HEK293 (cell line): ENCODE measurements at regions not wholly inside any gene's neighbourhood (a gene's known extent, or its start where the extent isn't known, plus 50 kb on each side); places are given as distances from the start of the nearest gene placed in this dataset.

Source experiments
- CTCF ChIP-seq: fragments of 450-650 bp; formaldehyde crosslinking; IDR thresholded peaks from 2 replicates; pipeline ENCODE4 v1.5.1; 2016; ENCODE audit warnings: missing biosample characterization, missing genetic modification characterization
- KLF16 ChIP-seq: fragments of 450-650 bp; formaldehyde crosslinking; IDR thresholded peaks from 2 replicates; pipeline ENCODE4 v1.5.1; 2017; ENCODE audit warnings: missing biosample characterization, missing genetic modification characterization
- SALL2 ChIP-seq: fragments of 450-650 bp; formaldehyde crosslinking; IDR thresholded peaks from 2 replicates; pipeline ENCODE4 v1.5.0; 2017; ENCODE audit warnings: missing biosample characterization, mild to moderate bottlenecking, missing genetic modification characterization, borderline replicate concordance
- YY1 ChIP-seq: fragments of 450-650 bp; formaldehyde crosslinking; IDR thresholded peaks from 2 replicates; pipeline ENCODE4 v1.5.1; 2018; ENCODE audit warnings: missing biosample characterization, missing genetic modification characterization
- ZBTB49 ChIP-seq: fragments of 450-650 bp; formaldehyde crosslinking; IDR thresholded peaks from 2 replicates; pipeline ENCODE4 v1.5.1; 2016; ENCODE audit warnings: missing biosample characterization, missing genetic modification characterization, low read depth
- ZFP41 ChIP-seq: fragments of 450-650 bp; formaldehyde crosslinking; IDR thresholded peaks from 2 replicates; pipeline ENCODE4 v1.5.1; 2016; ENCODE audit warnings: missing biosample characterization, missing genetic modification characterization, borderline replicate concordance
- ZNF174 ChIP-seq: fragments of 450-650 bp; formaldehyde crosslinking; IDR thresholded peaks from 2 replicates; pipeline ENCODE4 v1.5.0; 2017; ENCODE audit warnings: missing biosample characterization, mild to moderate bottlenecking, missing genetic modification characterization
- ZNF214 ChIP-seq: fragments of 450-650 bp; formaldehyde crosslinking; IDR thresholded peaks from 2 replicates; pipeline ENCODE4 v1.5.1; 2017; ENCODE audit warnings: missing biosample characterization, mild to moderate bottlenecking, missing genetic modification characterization, borderline replicate concordance
- ZNF266 ChIP-seq: fragments of 450-650 bp; formaldehyde crosslinking; IDR thresholded peaks from 2 replicates; pipeline ENCODE4 v1.5.1; 2016; ENCODE audit warnings: missing biosample characterization, missing genetic modification characterization, low read depth
- ZNF280C ChIP-seq: fragments of 450-650 bp; formaldehyde crosslinking; IDR thresholded peaks from 2 replicates; pipeline ENCODE4 v1.5.1; 2016; ENCODE audit warnings: missing biosample characterization, missing genetic modification characterization
- ZNF311 ChIP-seq: fragments of 450-650 bp; formaldehyde crosslinking; IDR thresholded peaks from 2 replicates; pipeline ENCODE4 v1.5.1; 2017; ENCODE audit warnings: missing biosample characterization, missing genetic modification characterization, borderline replicate concordance
- ZNF449 ChIP-seq: fragments of 450-650 bp; formaldehyde crosslinking; IDR thresholded peaks from 2 replicates; pipeline ENCODE4 v1.5.1; 2017; ENCODE audit warnings: missing biosample characterization, mild to moderate bottlenecking, missing genetic modification characterization, moderate library complexity
- ZNF692 ChIP-seq: fragments of 450-650 bp; formaldehyde crosslinking; IDR thresholded peaks from 2 replicates; pipeline ENCODE4 v1.5.1; 2016; ENCODE audit warnings: missing biosample characterization, missing genetic modification characterization
- ZNF792 ChIP-seq: fragments of 450-650 bp; formaldehyde crosslinking; IDR thresholded peaks from 2 replicates; pipeline ENCODE4 v1.5.1; 2016; ENCODE audit warnings: missing biosample characterization, missing genetic modification characterization

GRCh38 chr20:1833728-1834726, 61.2 kb upstream of the SIRPA start:
- TF ChIP-seq ZBTB49 (tag by site-specific recombination) (no peak), KLF16 (tag by site-specific recombination) (no peak), ZNF174 (tag by site-specific recombination) (no peak), YY1 (tag by site-specific recombination) (no peak), ZNF311 (no peak), SALL2 (tag by site-specific recombination) (no peak), ZNF792 (tag by site-specific recombination) (no peak), ZNF266 (no peak), ZNF280C (tag by site-specific recombination) (no peak), CTCF (tag by site-specific recombination) (no peak), ZNF214 (tag by site-specific recombination) (no peak), ZNF449 (no peak), ZFP41 (tag by site-specific recombination) (no peak), ZNF692 (tag by site-specific recombination) (no peak)
